ENCODE measurements at regions not wholly inside any gene's neighbourhood (a gene's known extent, or its start where the extent isn't known, plus 50 kb on each side); places are given as distances from the start of the nearest gene placed in this dataset.

DNA sequence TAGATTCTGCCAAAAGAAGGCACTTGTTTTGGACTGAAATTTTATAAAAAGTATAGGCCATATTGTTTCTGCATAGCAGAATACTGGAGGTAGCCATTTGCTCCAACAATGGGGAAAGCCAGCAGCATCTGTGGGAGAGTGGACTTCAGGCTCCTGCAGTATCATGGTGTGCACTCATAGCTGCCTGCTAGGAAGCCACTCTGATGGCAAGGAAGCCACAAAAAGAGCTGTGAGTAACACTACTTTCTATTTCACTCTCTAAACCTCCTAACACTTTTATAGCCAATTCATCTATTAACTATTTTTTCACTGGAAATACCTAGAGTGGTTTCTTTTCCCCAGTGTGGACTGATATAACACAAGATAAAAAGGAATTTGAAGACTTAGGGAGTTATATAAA lies 144.4 kb upstream of the KCNJ3 start:
- no peak for TF ChIP-seq POLR2AphosphoS5 (IDR thresholded peaks at IDR 0.05)
- TF ChIP-seq, protein P1, sequence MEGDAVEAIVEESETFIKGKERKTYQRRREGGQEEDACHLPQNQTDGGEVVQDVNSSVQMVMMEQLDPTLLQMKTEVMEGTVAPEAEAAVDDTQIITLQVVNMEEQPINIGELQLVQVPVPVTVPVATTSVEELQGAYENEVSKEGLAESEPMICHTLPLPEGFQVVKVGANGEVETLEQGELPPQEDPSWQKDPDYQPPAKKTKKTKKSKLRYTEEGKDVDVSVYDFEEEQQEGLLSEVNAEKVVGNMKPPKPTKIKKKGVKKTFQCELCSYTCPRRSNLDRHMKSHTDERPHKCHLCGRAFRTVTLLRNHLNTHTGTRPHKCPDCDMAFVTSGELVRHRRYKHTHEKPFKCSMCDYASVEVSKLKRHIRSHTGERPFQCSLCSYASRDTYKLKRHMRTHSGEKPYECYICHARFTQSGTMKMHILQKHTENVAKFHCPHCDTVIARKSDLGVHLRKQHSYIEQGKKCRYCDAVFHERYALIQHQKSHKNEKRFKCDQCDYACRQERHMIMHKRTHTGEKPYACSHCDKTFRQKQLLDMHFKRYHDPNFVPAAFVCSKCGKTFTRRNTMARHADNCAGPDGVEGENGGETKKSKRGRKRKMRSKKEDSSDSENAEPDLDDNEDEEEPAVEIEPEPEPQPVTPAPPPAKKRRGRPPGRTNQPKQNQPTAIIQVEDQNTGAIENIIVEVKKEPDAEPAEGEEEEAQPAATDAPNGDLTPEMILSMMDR (IDR thresholded peaks at IDR 0.05) = no peak

Data from gastroesophageal sphincter (tissue), 3 donors.